Esophagus muscularis mucosa (tissue), 4 donors: ENCODE measurements at regions not wholly inside any gene's neighbourhood (a gene's known extent, or its start where the extent isn't known, plus 50 kb on each side); places are given as distances from the start of the nearest gene placed in this dataset.
"Not testable (repeated sequence)": the region's sequence is repeated elsewhere in the genome, so short reads cannot be mapped to it uniquely, and the experiment has no call there.

ENCODE experiments used
- DNase-seq: peaks from one replicate; pipeline ENCODE4 v3.0.0-alpha.2; 2017; ENCODE audit errors: extremely low spot score
- H3K27ac ChIP-seq, 4 donors: fragments of 200-600 bp; sonication (generic); replicated peaks in 1 of 4; 1 replicate in 3 of 4; 2 replicates in 1 of 4; pipeline ENCODE4 v1.5.1; 2016 to 2019; ENCODE audit warnings: mild to moderate bottlenecking in 1 of 4
- H3K27me3 ChIP-seq, 4 donors: fragments of 200-600 bp; sonication (generic); one replicate each; pipeline versions ENCODE4 v1.5.1 to v1.6.0; 2016 to 2019
- H3K36me3 ChIP-seq, 4 donors: fragments of 200-600 bp; sonication (generic); one replicate each; pipeline ENCODE4 v1.5.1; 2016 to 2019
- H3K4me1 ChIP-seq, 4 donors: fragments of 200-600 bp; sonication (generic); one replicate each; pipeline ENCODE4 v1.5.1; 2016 to 2019
- H3K4me3 ChIP-seq, 4 donors: fragments of 200-600 bp; sonication (generic); 1 replicate in 2 of 4; 2 replicates in 2 of 4; pipeline ENCODE4 v1.5.1; 2016 to 2019; ENCODE audit warnings: mild to moderate bottlenecking in 4 of 4, moderate library complexity in 1 of 4
- H3K9me3 ChIP-seq, 4 donors: fragments of 200-600 bp; sonication (generic); 1 replicate in 3 of 4; 2 replicates in 1 of 4; pipeline ENCODE4 v1.5.1; 2016 to 2019
- CTCF ChIP-seq, 3 experiments: fragments of 200-600 bp in 2 of 3; fragments of 450-650 bp in 1 of 3; sonication (generic) in 2 of 3; IDR thresholded peaks; one replicate each; pipeline ENCODE4 v1.5.1; 2017 to 2019; ENCODE audit warnings: antibody characterized with exemption in 3 of 3, mild to moderate bottlenecking in 2 of 3, moderate library complexity in 1 of 3
- EP300 ChIP-seq: sonication (generic); formaldehyde crosslinking; IDR thresholded peaks from one replicate; pipeline ENCODE4 v1.6.1; 2017; ENCODE audit warnings: antibody characterized with exemption
- POLR2A ChIP-seq: fragments of 450-650 bp; IDR thresholded peaks from one replicate; pipeline ENCODE4 v1.6.1; 2017; ENCODE audit warnings: antibody characterized with exemption, moderate library complexity, mild to moderate bottlenecking, low read depth
- POLR2AphosphoS5 ChIP-seq, 2 donors: sonication (generic); formaldehyde crosslinking; IDR thresholded peaks; one replicate each; pipeline ENCODE4 v1.6.1; 2017; ENCODE audit warnings: antibody characterized with exemption in 2 of 2
- WGBS: methylation state at CpG from one replicate; pipeline ENCODE4 v1.1.5; 2018; 5-methylcytosine and 5-hydroxymethylcytosine counted together
- intact Hi-C: fragments of 100-400 bp; cut with DNase I; formaldehyde crosslinking; loops from one replicate; pipeline ENCODE4 v1.15.1; 2023

GRCh38 chr18:71321319-71321718, 1032.5 kb downstream of the SOCS6 start:
- Histone ChIP-seq H3K4me3 (no peak overlapping the region), H3K27ac (no peak overlapping the region), H3K27me3 (no peaks in the 10 kb centered on the region), H3K4me1 (no peaks in the 10 kb centered on the region), H3K36me3 (no peaks in the 10 kb centered on the region), H3K9me3 (no peaks in the 10 kb centered on the region)
- intact Hi-C loops: no loop called here
- no peak for TF ChIP-seq EP300
- no peak for TF ChIP-seq POLR2AphosphoS5 (IDR thresholded peaks at IDR 0.05)
- no peak for TF ChIP-seq CTCF (IDR thresholded peaks at IDR 0.05)
- TF ChIP-seq POLR2A: no peak
- no peak for DNase-seq
- 83% methylated on average over 3 of the region's 3 CpGs for WGBS

DNA sequence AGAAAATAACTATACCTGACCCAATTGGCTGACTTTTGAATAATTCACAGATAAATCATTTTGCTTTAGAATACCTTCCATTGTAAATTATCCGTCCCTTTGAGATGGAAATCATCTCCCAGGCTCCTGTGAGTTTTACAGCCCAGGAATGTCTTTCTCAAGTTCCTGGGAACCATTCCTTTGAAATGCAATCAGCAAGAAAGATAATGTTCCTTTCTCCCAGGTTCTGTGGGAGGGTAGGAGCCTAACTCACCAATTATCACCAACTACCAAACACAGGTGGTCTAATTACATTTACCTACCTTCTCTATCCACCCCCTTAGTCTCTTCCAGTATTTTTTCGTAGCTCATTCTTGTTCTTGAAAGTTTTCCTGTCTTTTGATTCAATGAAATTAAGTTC, 1016.0 kb downstream of the SOCS6 start:
- no peak overlapping the region for H3K4me3 ChIP-seq
- 28% methylated on average over 2 of the region's 2 CpGs for WGBS
- no peak for DNase-seq

GRCh38 chr18:71303743-71304142, 1014.9 kb downstream of the SOCS6 start:
- H3K4me1 ChIP-seq, intact Hi-C loops, H3K27ac ChIP-seq, H3K27me3 ChIP-seq, H3K9me3 ChIP-seq, DNase-seq, H3K4me3 ChIP-seq, H3K36me3 ChIP-seq: not testable (repeated sequence)
- 61% methylated on average over 2 of the region's 3 CpGs for WGBS

More for the DNA sequence above, 1016.0 kb downstream of the SOCS6 start:
- no peak for TF ChIP-seq CTCF (IDR thresholded peaks at IDR 0.05)
- no peak for TF ChIP-seq POLR2A
- TF ChIP-seq POLR2AphosphoS5 (IDR thresholded peaks at IDR 0.05): no peak
- no peak for TF ChIP-seq EP300
- no peak overlapping the region for H3K27ac ChIP-seq
- H3K9me3 ChIP-seq: no peaks in the 10 kb centered on the region
- H3K36me3 ChIP-seq: no peaks in the 10 kb centered on the region
- intact Hi-C loops: no loop called here
- H3K27me3 ChIP-seq: no peaks in the 10 kb centered on the region
- H3K4me1 ChIP-seq: no peaks in the 10 kb centered on the region

- no peak overlapping the region for H3K27ac ChIP-seq
- 80% methylated on average over 4 of the region's 4 CpGs for WGBS
- H3K36me3 ChIP-seq: no peaks in the 10 kb centered on the region
- intact Hi-C loops: no loop called here
- no peaks in the 10 kb centered on the region for H3K27me3 ChIP-seq
- H3K4me3 ChIP-seq: no peak overlapping the region
- H3K4me1 ChIP-seq: no peaks in the 10 kb centered on the region
- no peak for DNase-seq
- H3K9me3 ChIP-seq: no peaks in the 10 kb centered on the region
- TF ChIP-seq CTCF (IDR thresholded peaks at IDR 0.05) (no peak), POLR2A (no peak), EP300 (no peak), POLR2AphosphoS5 (IDR thresholded peaks at IDR 0.05) (no peak)
These were observed 1012.8 kb downstream of the SOCS6 start for GRCh38 chr18:71301596-71301995.

GRCh38 chr18:71294201-71294600, 1005.4 kb downstream of the SOCS6 start:
- intact Hi-C loops, DNase-seq, H3K9me3 ChIP-seq, H3K27ac ChIP-seq, H3K36me3 ChIP-seq, H3K4me1 ChIP-seq, H3K4me3 ChIP-seq, H3K27me3 ChIP-seq: not testable (repeated sequence)
- WGBS: 77% methylated on average over 3 of the region's 3 CpGs

DNA sequence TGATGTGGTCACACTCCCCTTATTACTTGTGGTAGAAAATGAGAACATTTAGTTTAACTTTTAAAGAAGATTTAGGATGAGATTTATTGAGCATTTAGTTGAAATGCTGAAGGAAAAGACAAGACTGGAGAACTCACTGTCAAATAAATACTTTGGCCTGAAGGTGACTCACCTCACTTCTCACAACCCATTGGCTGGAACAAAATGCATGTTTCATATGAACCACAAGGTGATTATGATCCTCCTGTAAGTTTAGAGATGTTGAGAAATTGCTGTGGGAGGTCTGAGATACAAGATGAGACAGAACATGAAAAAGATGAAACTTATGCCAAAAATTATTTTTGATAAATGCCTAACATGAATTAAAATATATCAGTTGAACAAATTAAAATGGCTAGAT, 1004.5 kb downstream of the SOCS6 start:
- Histone ChIP-seq H3K9me3 (no peaks in the 10 kb centered on the region), H3K4me3 (no peak overlapping the region), H3K27ac (no peak overlapping the region), H3K36me3 (no peaks in the 10 kb centered on the region), H3K27me3 (no peaks in the 10 kb centered on the region), H3K4me1 (no peaks in the 10 kb centered on the region)
- intact Hi-C loops: no loop called here
- no peak for DNase-seq
- no peak for TF ChIP-seq CTCF (IDR thresholded peaks at IDR 0.05)
- no peak for TF ChIP-seq POLR2AphosphoS5 (IDR thresholded peaks at IDR 0.05)
- TF ChIP-seq POLR2A: no peak
